ENCODE measurements at regions not wholly inside any gene's neighbourhood (a gene's known extent, or its start where the extent isn't known, plus 50 kb on each side); places are given as distances from the start of the nearest gene placed in this dataset.
A peak's percentile ranks its signal among the peaks of the same experiment; 100 is the strongest.

GRCh38 chr17:77872714-77873499 lies 85.6 kb upstream of the TNRC6C start:
- DNase-seq (ENCODE audit: low spot score) = no peak

GRCh38 chr17:77873500-77874302 lies 84.8 kb upstream of the TNRC6C start:
- no peak for DNase-seq (ENCODE audit: low spot score)

GRCh38 chr17:77874303-77875050 lies 84.0 kb upstream of the TNRC6C start:
- no peak for DNase-seq (ENCODE audit: low spot score)

- no peak for DNase-seq (ENCODE audit: low spot score)
Observed at GRCh38 chr17:77875051-77875780, 83.3 kb upstream of the TNRC6C start.

- DNase-seq (ENCODE audit: low spot score) = no peak
Observed at GRCh38 chr17:77875881-77876509, 82.5 kb upstream of the TNRC6C start.

GRCh38 chr17:77877036-77877435 lies 81.5 kb upstream of the TNRC6C start:
- DNase-seq (ENCODE audit: low spot score) = no peak

- DNase-seq (ENCODE audit: low spot score) = no peak
Observed at GRCh38 chr17:77877646-77878355, 80.7 kb upstream of the TNRC6C start.

- DNase-seq (ENCODE audit: low spot score) = no peak
Observed at GRCh38 chr17:77879226-77879895, 79.1 kb upstream of the TNRC6C start.

GRCh38 chr17:77879896-77880280 lies 78.6 kb upstream of the TNRC6C start:
- DNase-seq (ENCODE audit: low spot score) = no peak

- DNase-seq (ENCODE audit: low spot score) = no peak
Observed at GRCh38 chr17:77880711-77881450, 77.6 kb upstream of the TNRC6C start.

GRCh38 chr17:77881545-77881944 lies 77.0 kb upstream of the TNRC6C start:
- DNase-seq (ENCODE audit: low spot score) = peak; percentile 83

GRCh38 chr17:77882040-77882439 lies 76.5 kb upstream of the TNRC6C start:
- DNase-seq (ENCODE audit: low spot score) = no peak

- no peak for DNase-seq (ENCODE audit: low spot score)
Observed at GRCh38 chr17:77882481-77883212, 75.9 kb upstream of the TNRC6C start.

- no peak for DNase-seq (ENCODE audit: low spot score)
Observed at GRCh38 chr17:77883213-77883650, 75.3 kb upstream of the TNRC6C start.

- DNase-seq (ENCODE audit: low spot score) = no peak
Observed at GRCh38 chr17:77884019-77884418, 74.5 kb upstream of the TNRC6C start.

GRCh38 chr17:77884967-77885641 lies 73.4 kb upstream of the TNRC6C start:
- no peak for DNase-seq (ENCODE audit: low spot score)

GRCh38 chr17:77885678-77886386 lies 72.7 kb upstream of the TNRC6C start:
- DNase-seq (ENCODE audit: low spot score) = no peak

- no peak for DNase-seq (ENCODE audit: low spot score)
Observed at GRCh38 chr17:77886387-77886728, 72.1 kb upstream of the TNRC6C start.

Measured in left forelimb (tissue), 1 donor.